CD4-positive, alpha-beta T cell treated with Interleukin-4 for 1 hour (primary cell): ENCODE measurements at regions not wholly inside any gene's neighbourhood (a gene's known extent, or its start where the extent isn't known, plus 50 kb on each side); places are given as distances from the start of the nearest gene placed in this dataset.
"Not testable (repeated sequence)": the region's sequence is repeated elsewhere in the genome, so short reads cannot be mapped to it uniquely, and the experiment has no call there.

ENCODE experiments used
- DNase-seq, 2 donors: peaks; one replicate each; pipeline ENCODE4 v3.0.0-alpha.2; 2020 to 2022

- no peak for DNase-seq
Observed at GRCh38 chr3:182612332-182612731, 181.0 kb upstream of the ATP11B start.

GRCh38 chr3:182617500-182617899 lies 175.8 kb upstream of the ATP11B start:
- DNase-seq: no peak

GRCh38 chr3:182618085-182618732 lies 175.1 kb upstream of the ATP11B start:
- no peak for DNase-seq

- DNase-seq: no peak
Observed at GRCh38 chr3:182618981-182619591, 174.2 kb upstream of the ATP11B start.

GRCh38 chr3:182620723-182621434 lies 172.4 kb upstream of the ATP11B start:
- no peak for DNase-seq

GRCh38 chr3:182621435-182622240 lies 171.7 kb upstream of the ATP11B start:
- no peak for DNase-seq

- DNase-seq: no peak
Observed at GRCh38 chr3:182622241-182622545, 171.1 kb upstream of the ATP11B start.

- DNase-seq: no peak
Observed at GRCh38 chr3:182626484-182627467, 166.5 kb upstream of the ATP11B start.

- no peak for DNase-seq
Observed at GRCh38 chr3:182628531-182628930, 164.8 kb upstream of the ATP11B start.

GRCh38 chr3:182629521-182629920 lies 163.8 kb upstream of the ATP11B start:
- no peak for DNase-seq

GRCh38 chr3:182631183-182632076 lies 161.9 kb upstream of the ATP11B start:
- DNase-seq: no peak

- no peak for DNase-seq
Observed at GRCh38 chr3:182632077-182632393, 161.3 kb upstream of the ATP11B start.

- DNase-seq: no peak
Observed at GRCh38 chr3:182633186-182633585, 160.1 kb upstream of the ATP11B start.

- no peak for DNase-seq
Observed at GRCh38 chr3:182636646-182637045, 156.7 kb upstream of the ATP11B start.

- no peak for DNase-seq
Observed at GRCh38 chr3:182637350-182638110, 155.8 kb upstream of the ATP11B start.

- no peak for DNase-seq
Observed at GRCh38 chr3:182644013-182644412, 149.3 kb upstream of the ATP11B start.

- no peak for DNase-seq
Observed at GRCh38 chr3:182644790-182645433, 148.4 kb upstream of the ATP11B start.

- DNase-seq: no peak
Observed at GRCh38 chr3:182650568-182651128, 142.7 kb upstream of the ATP11B start.

- DNase-seq: no peak
Observed at GRCh38 chr3:182651461-182651860, 141.8 kb upstream of the ATP11B start.

- DNase-seq: not testable (repeated sequence)
Observed at GRCh38 chr3:182653065-182653464, 140.2 kb upstream of the ATP11B start.
